ENCODE measurements at regions not wholly inside any gene's neighbourhood (a gene's known extent, or its start where the extent isn't known, plus 50 kb on each side); places are given as distances from the start of the nearest gene placed in this dataset.

DNA sequence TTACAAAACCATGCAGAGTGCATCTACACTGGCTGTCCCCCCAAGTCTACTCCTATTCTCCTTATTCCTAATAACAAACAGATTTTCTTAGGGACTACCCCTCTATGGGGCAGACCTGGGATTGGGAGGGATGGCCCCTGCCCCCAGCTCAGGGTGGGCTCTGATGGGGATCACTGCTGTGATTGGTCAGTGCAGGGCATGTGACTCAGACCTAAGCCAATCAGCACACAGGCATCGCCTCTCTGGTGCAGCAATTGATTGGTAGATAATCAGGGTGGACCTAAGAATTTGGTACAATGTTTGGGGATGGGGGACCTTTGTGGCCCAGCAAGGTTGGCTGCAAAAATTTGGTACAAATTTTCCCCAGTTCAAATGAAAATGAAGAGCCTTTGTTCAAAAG is 57.2 kb upstream of the SHANK2 start:
- Histone ChIP-seq H3K36me3 (ENCODE audit: control insufficient read depth in 2 of 2, insufficient read depth in 2 of 2, low read length in 1 of 2) (no peaks in the 10 kb centered on the region), H3K27ac (ENCODE audit: low read depth in 1 of 2, low read length in 1 of 2) (no peak overlapping the region), H3K9me3 (ENCODE audit: control insufficient read depth in 2 of 2, insufficient read depth in 1 of 2, low read length in 1 of 2) (peaks cover 0 to 1% of the 10 kb centered on the region in 2 donors), H3K27me3 (ENCODE audit: control insufficient read depth in 2 of 2, insufficient read depth in 1 of 2, low read length in 1 of 2) (no peaks in the 10 kb centered on the region), H3K4me3 (ENCODE audit: low read length in 2 of 2) (no peak overlapping the region), H3K4me1 (ENCODE audit: control insufficient read depth in 2 of 2, insufficient read depth in 2 of 2, low read length in 2 of 2) (no peaks in the 10 kb centered on the region)
- DNase-seq (ENCODE audit: low read depth in 6 of 9, low spot score in 9 of 9): no peak
- WGBS: 95% methylated on average over 1 of the region's 1 CpG

DNA sequence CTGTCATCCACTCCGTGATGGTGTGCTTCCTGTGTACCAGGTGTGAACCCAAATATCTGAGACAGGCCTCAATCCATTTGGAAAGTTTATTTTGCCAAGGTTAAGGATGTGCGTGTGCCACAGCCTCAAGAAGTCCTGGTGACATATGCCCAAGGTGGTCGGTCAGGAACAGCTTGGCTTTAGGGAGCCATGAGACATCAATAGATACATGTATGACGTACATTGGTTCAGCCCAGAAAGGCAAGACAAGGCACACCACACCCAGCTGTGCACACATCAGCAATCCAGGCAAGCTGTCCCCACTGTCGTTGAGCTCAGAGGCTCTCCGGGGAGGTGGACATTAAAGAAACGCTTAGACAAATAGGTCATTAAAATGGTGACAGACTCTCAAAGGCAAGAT is 56.8 kb upstream of the SHANK2 start:
- Histone ChIP-seq H3K36me3 (ENCODE audit: control insufficient read depth in 2 of 2, insufficient read depth in 2 of 2, low read length in 1 of 2) (no peaks in the 10 kb centered on the region), H3K4me1 (ENCODE audit: control insufficient read depth in 2 of 2, insufficient read depth in 2 of 2, low read length in 2 of 2) (no peaks in the 10 kb centered on the region), H3K4me3 (ENCODE audit: low read length in 2 of 2) (no peak overlapping the region), H3K27ac (ENCODE audit: low read depth in 1 of 2, low read length in 1 of 2) (no peak overlapping the region), H3K9me3 (ENCODE audit: control insufficient read depth in 2 of 2, insufficient read depth in 1 of 2, low read length in 1 of 2) (peaks cover 0 to 1% of the 10 kb centered on the region in 2 donors), H3K27me3 (ENCODE audit: control insufficient read depth in 2 of 2, insufficient read depth in 1 of 2, low read length in 1 of 2) (no peaks in the 10 kb centered on the region)
- 95% methylated on average over 7 of the region's 7 CpGs for WGBS
- no peak for DNase-seq (ENCODE audit: low read depth in 6 of 9, low spot score in 9 of 9)

- Histone ChIP-seq H3K4me3 (ENCODE audit: low read length in 2 of 2) (no peak overlapping the region), H3K4me1 (ENCODE audit: control insufficient read depth in 2 of 2, insufficient read depth in 2 of 2, low read length in 2 of 2) (no peaks in the 10 kb centered on the region), H3K27ac (ENCODE audit: low read depth in 1 of 2, low read length in 1 of 2) (no peak overlapping the region), H3K27me3 (ENCODE audit: control insufficient read depth in 2 of 2, insufficient read depth in 1 of 2, low read length in 1 of 2) (no peaks in the 10 kb centered on the region), H3K36me3 (ENCODE audit: control insufficient read depth in 2 of 2, insufficient read depth in 2 of 2, low read length in 1 of 2) (no peaks in the 10 kb centered on the region), H3K9me3 (ENCODE audit: control insufficient read depth in 2 of 2, insufficient read depth in 1 of 2, low read length in 1 of 2) (peaks cover 0 to 1% of the 10 kb centered on the region in 2 donors)
- no peak for DNase-seq (ENCODE audit: low read depth in 6 of 9, low spot score in 9 of 9)
- 85% methylated on average over 5 of the region's 5 CpGs for WGBS
These were observed 55.7 kb upstream of the SHANK2 start for GRCh38 chr11:71307811-71308645.

GRCh38 chr11:71305451-71306125 is 53.2 kb upstream of the SHANK2 start:
- DNase-seq (ENCODE audit: low read depth in 6 of 9, low spot score in 9 of 9): no peak
- no peaks in the 10 kb centered on the region for H3K27me3 ChIP-seq (ENCODE audit: control insufficient read depth in 2 of 2, insufficient read depth in 1 of 2, low read length in 1 of 2)
- no peak overlapping the region for H3K27ac ChIP-seq (ENCODE audit: low read depth in 1 of 2, low read length in 1 of 2)
- peaks cover 0 to 1% of the 10 kb centered on the region in 2 donors for H3K9me3 ChIP-seq (ENCODE audit: control insufficient read depth in 2 of 2, insufficient read depth in 1 of 2, low read length in 1 of 2)
- H3K36me3 ChIP-seq (ENCODE audit: control insufficient read depth in 2 of 2, insufficient read depth in 2 of 2, low read length in 1 of 2): no peaks in the 10 kb centered on the region
- no peaks in the 10 kb centered on the region for H3K4me1 ChIP-seq (ENCODE audit: control insufficient read depth in 2 of 2, insufficient read depth in 2 of 2, low read length in 2 of 2)
- H3K4me3 ChIP-seq (ENCODE audit: low read length in 2 of 2): no peak overlapping the region
- WGBS: 83% methylated on average over 18 of the region's 18 CpGs

DNA sequence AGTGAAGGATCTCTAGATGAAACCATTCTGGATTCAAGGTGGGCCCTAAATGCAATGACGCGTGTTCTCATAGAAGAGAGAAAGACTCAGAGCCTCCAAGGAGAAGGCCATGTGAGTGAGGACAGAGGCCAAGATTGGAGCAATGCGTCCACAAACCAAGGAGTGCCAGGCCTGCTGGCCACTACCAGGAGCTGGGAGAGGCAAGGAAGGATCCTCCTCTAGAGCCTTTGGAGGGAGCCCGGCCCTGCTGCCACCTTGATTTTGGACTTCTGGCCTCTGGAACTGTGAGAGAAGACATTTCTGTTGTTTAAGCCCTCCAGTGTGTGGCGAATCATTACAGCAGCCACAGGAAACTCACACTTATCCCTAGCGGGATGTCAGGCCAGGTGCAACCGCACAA is 52.7 kb upstream of the SHANK2 start:
- Histone ChIP-seq H3K9me3 (ENCODE audit: control insufficient read depth in 2 of 2, insufficient read depth in 1 of 2, low read length in 1 of 2) (peaks cover 0 to 1% of the 10 kb centered on the region in 2 donors), H3K36me3 (ENCODE audit: control insufficient read depth in 2 of 2, insufficient read depth in 2 of 2, low read length in 1 of 2) (no peaks in the 10 kb centered on the region), H3K27me3 (ENCODE audit: control insufficient read depth in 2 of 2, insufficient read depth in 1 of 2, low read length in 1 of 2) (no peaks in the 10 kb centered on the region), H3K4me1 (ENCODE audit: control insufficient read depth in 2 of 2, insufficient read depth in 2 of 2, low read length in 2 of 2) (no peaks in the 10 kb centered on the region), H3K27ac (ENCODE audit: low read depth in 1 of 2, low read length in 1 of 2) (no peak overlapping the region), H3K4me3 (ENCODE audit: low read length in 2 of 2) (no peak overlapping the region)
- DNase-seq (ENCODE audit: low read depth in 6 of 9, low spot score in 9 of 9): no peak
- WGBS: 93% methylated on average over 7 of the region's 7 CpGs

GRCh38 chr11:71304491-71304890 is 52.1 kb upstream of the SHANK2 start:
- Histone ChIP-seq H3K4me1 (ENCODE audit: control insufficient read depth in 2 of 2, insufficient read depth in 2 of 2, low read length in 2 of 2) (no peaks in the 10 kb centered on the region), H3K36me3 (ENCODE audit: control insufficient read depth in 2 of 2, insufficient read depth in 2 of 2, low read length in 1 of 2) (no peaks in the 10 kb centered on the region), H3K27ac (ENCODE audit: low read depth in 1 of 2, low read length in 1 of 2) (no peak overlapping the region), H3K9me3 (ENCODE audit: control insufficient read depth in 2 of 2, insufficient read depth in 1 of 2, low read length in 1 of 2) (peaks cover 0 to 1% of the 10 kb centered on the region in 2 donors), H3K27me3 (ENCODE audit: control insufficient read depth in 2 of 2, insufficient read depth in 1 of 2, low read length in 1 of 2) (no peaks in the 10 kb centered on the region), H3K4me3 (ENCODE audit: low read length in 2 of 2) (no peak overlapping the region)
- no peak for DNase-seq (ENCODE audit: low read depth in 6 of 9, low spot score in 9 of 9)
- WGBS: 94% methylated on average over 3 of the region's 3 CpGs

- WGBS: 95% methylated on average over 1 of the region's 1 CpG
- no peaks in the 10 kb centered on the region for H3K9me3 ChIP-seq (ENCODE audit: control insufficient read depth in 2 of 2, insufficient read depth in 1 of 2, low read length in 1 of 2)
- no peaks in the 10 kb centered on the region for H3K4me1 ChIP-seq (ENCODE audit: control insufficient read depth in 2 of 2, insufficient read depth in 2 of 2, low read length in 2 of 2)
- H3K27ac ChIP-seq (ENCODE audit: low read depth in 1 of 2, low read length in 1 of 2): no peak overlapping the region
- H3K36me3 ChIP-seq (ENCODE audit: control insufficient read depth in 2 of 2, insufficient read depth in 2 of 2, low read length in 1 of 2): no peaks in the 10 kb centered on the region
- no peak overlapping the region for H3K4me3 ChIP-seq (ENCODE audit: low read length in 2 of 2)
- no peaks in the 10 kb centered on the region for H3K27me3 ChIP-seq (ENCODE audit: control insufficient read depth in 2 of 2, insufficient read depth in 1 of 2, low read length in 1 of 2)
- no peak for DNase-seq (ENCODE audit: low read depth in 6 of 9, low spot score in 9 of 9)
These were observed 51.7 kb upstream of the SHANK2 start for GRCh38 chr11:71304045-71304444.

GRCh38 chr11:71302911-71303310 is 50.5 kb upstream of the SHANK2 start:
- H3K4me3 ChIP-seq (ENCODE audit: low read length in 2 of 2): no peak overlapping the region
- H3K4me1 ChIP-seq (ENCODE audit: control insufficient read depth in 2 of 2, insufficient read depth in 2 of 2, low read length in 2 of 2): no peaks in the 10 kb centered on the region
- WGBS: 79% methylated on average over 2 of the region's 2 CpGs
- H3K9me3 ChIP-seq (ENCODE audit: control insufficient read depth in 2 of 2, insufficient read depth in 1 of 2, low read length in 1 of 2): no peaks in the 10 kb centered on the region
- no peak for DNase-seq (ENCODE audit: low read depth in 6 of 9, low spot score in 9 of 9)
- H3K36me3 ChIP-seq (ENCODE audit: control insufficient read depth in 2 of 2, insufficient read depth in 2 of 2, low read length in 1 of 2): no peaks in the 10 kb centered on the region
- H3K27ac ChIP-seq (ENCODE audit: low read depth in 1 of 2, low read length in 1 of 2): no peak overlapping the region
- no peaks in the 10 kb centered on the region for H3K27me3 ChIP-seq (ENCODE audit: control insufficient read depth in 2 of 2, insufficient read depth in 1 of 2, low read length in 1 of 2)

DNA sequence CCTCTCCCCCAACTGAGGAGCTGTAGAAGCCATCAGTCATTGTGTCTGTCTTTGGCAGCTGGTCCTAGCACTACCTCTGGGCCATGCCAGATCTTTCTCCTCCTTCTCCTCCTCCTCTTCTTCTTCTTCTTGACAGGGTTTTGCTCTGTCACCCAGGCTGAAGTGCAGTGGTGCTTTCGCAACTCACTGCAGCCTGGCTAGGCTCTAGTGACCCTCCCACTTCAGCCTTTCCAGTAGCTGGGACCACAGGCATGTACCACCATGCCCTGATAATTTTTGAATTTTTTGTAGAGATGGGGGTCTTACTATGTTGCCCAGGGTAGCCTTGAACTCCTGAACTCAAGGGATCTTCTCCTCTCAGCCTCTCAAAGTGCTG is 50.1 kb upstream of the SHANK2 start:
- no peaks in the 10 kb centered on the region for H3K27me3 ChIP-seq (ENCODE audit: control insufficient read depth in 2 of 2, insufficient read depth in 1 of 2, low read length in 1 of 2)
- 97% methylated on average over 1 of the region's 1 CpG for WGBS
- no peak for DNase-seq (ENCODE audit: low read depth in 6 of 9, low spot score in 9 of 9)

More for the DNA sequence above, 50.1 kb upstream of the SHANK2 start:
- no peak overlapping the region for H3K27ac ChIP-seq (ENCODE audit: low read depth in 1 of 2, low read length in 1 of 2)
- H3K4me1 ChIP-seq (ENCODE audit: control insufficient read depth in 2 of 2, insufficient read depth in 2 of 2, low read length in 2 of 2): no peaks in the 10 kb centered on the region
- no peaks in the 10 kb centered on the region for H3K36me3 ChIP-seq (ENCODE audit: control insufficient read depth in 2 of 2, insufficient read depth in 2 of 2, low read length in 1 of 2)
- H3K4me3 ChIP-seq (ENCODE audit: low read length in 2 of 2): no peak overlapping the region
- H3K9me3 ChIP-seq (ENCODE audit: control insufficient read depth in 2 of 2, insufficient read depth in 1 of 2, low read length in 1 of 2): no peaks in the 10 kb centered on the region
